Ishikawa (cell line): ENCODE measurements at regions not wholly inside any gene's neighbourhood (a gene's known extent, or its start where the extent isn't known, plus 50 kb on each side); places are given as distances from the start of the nearest gene placed in this dataset.

Experiments
- CEBPB ChIP-seq: IDR thresholded peaks from 2 replicates; pipeline ENCODE4 v1.6.1; 2012
- CREB1 ChIP-seq: IDR thresholded peaks from 2 replicates; pipeline ENCODE4 v1.6.1; 2012; ENCODE audit warnings: low read depth
- EGR1 ChIP-seq: IDR thresholded peaks from 2 replicates; pipeline ENCODE4 v1.6.1; 2012
- EP300 ChIP-seq: IDR thresholded peaks from 2 replicates; pipeline ENCODE4 v1.6.1; 2012; ENCODE audit warnings: borderline replicate concordance
- FOXM1 ChIP-seq: IDR thresholded peaks from 2 replicates; pipeline ENCODE4 v1.6.1; 2012; ENCODE audit warnings: low read depth, borderline replicate concordance
- NFIC ChIP-seq: IDR thresholded peaks from 2 replicates; pipeline ENCODE4 v1.6.1; 2012
- RAD21 ChIP-seq: IDR thresholded peaks from 2 replicates; pipeline ENCODE4 v1.6.1; 2012; ENCODE audit warnings: low read depth
- TAF1 ChIP-seq: IDR thresholded peaks from 2 replicates; pipeline ENCODE4 v1.6.1; 2012; ENCODE audit warnings: low read depth, mild to moderate bottlenecking
- TCF12 ChIP-seq: IDR thresholded peaks from 2 replicates; pipeline ENCODE4 v1.6.1; 2012; ENCODE audit warnings: low read depth
- TEAD4 ChIP-seq: IDR thresholded peaks from 2 replicates; pipeline ENCODE4 v1.6.1; 2012
- YY1 ChIP-seq: IDR thresholded peaks from 2 replicates; pipeline ENCODE4 v1.6.1; 2012; ENCODE audit warnings: low read depth
- ZBTB7A ChIP-seq: IDR thresholded peaks from 2 replicates; pipeline ENCODE4 v1.6.1; 2012; ENCODE audit warnings: low read depth
- TF ChIP-seq, protein P1 (sequence below): IDR thresholded peaks from 2 replicates; pipeline ENCODE4 v1.6.1; 2012
- TF ChIP-seq, protein P2 (sequence below): IDR thresholded peaks from 2 replicates; pipeline ENCODE4 v1.6.1; 2012
- TF ChIP-seq, protein P3 (sequence below): IDR thresholded peaks from 2 replicates; pipeline ENCODE4 v1.6.1; 2012; ENCODE audit warnings: low read depth, mild to moderate bottlenecking

DNA sequence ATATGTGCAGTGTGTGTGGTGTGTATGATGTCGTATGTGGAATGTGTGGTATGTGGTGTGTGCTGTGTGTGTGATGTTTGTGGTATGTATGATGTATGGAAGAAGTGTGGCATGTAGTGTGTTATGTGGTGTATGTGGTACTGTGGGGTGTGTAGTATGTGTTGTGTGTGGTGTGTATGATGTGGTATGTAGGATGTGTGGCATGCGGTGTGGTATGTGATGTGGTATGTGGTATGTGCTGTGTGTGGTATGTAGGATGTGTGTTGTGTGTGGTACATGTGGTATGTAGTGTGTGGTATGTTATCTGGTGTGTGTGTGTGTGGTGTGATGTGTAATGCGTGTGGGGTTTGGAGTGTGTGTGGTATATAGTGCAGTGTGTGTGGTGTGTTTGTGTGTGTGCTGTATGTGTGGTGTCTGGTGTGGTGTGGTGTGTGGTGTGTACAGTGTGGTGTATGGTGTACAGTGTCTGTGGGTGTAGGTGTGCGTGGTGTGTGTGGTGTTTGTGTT, 129.6 kb downstream of the ATP6V0E2 start:
- TF ChIP-seq NFIC = no peak
- no peak for TF ChIP-seq YY1
- no peak for TF ChIP-seq CREB1
- TF ChIP-seq TAF1 = no peak
- no peak for TF ChIP-seq EGR1
- TF ChIP-seq, protein P1, sequence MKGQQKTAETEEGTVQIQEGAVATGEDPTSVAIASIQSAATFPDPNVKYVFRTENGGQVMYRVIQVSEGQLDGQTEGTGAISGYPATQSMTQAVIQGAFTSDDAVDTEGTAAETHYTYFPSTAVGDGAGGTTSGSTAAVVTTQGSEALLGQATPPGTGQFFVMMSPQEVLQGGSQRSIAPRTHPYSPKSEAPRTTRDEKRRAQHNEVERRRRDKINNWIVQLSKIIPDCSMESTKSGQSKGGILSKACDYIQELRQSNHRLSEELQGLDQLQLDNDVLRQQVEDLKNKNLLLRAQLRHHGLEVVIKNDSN = no peak
- no peak for TF ChIP-seq TEAD4
- TF ChIP-seq ZBTB7A = no peak
- TF ChIP-seq RAD21 = no peak
- TF ChIP-seq, protein P2, sequence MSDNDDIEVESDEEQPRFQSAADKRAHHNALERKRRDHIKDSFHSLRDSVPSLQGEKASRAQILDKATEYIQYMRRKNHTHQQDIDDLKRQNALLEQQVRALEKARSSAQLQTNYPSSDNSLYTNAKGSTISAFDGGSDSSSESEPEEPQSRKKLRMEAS = no peak
- no peak for TF ChIP-seq EP300
- TF ChIP-seq FOXM1 = no peak
- no peak for TF ChIP-seq CEBPB
- TF ChIP-seq TCF12 = no peak
- TF ChIP-seq, protein P3, sequence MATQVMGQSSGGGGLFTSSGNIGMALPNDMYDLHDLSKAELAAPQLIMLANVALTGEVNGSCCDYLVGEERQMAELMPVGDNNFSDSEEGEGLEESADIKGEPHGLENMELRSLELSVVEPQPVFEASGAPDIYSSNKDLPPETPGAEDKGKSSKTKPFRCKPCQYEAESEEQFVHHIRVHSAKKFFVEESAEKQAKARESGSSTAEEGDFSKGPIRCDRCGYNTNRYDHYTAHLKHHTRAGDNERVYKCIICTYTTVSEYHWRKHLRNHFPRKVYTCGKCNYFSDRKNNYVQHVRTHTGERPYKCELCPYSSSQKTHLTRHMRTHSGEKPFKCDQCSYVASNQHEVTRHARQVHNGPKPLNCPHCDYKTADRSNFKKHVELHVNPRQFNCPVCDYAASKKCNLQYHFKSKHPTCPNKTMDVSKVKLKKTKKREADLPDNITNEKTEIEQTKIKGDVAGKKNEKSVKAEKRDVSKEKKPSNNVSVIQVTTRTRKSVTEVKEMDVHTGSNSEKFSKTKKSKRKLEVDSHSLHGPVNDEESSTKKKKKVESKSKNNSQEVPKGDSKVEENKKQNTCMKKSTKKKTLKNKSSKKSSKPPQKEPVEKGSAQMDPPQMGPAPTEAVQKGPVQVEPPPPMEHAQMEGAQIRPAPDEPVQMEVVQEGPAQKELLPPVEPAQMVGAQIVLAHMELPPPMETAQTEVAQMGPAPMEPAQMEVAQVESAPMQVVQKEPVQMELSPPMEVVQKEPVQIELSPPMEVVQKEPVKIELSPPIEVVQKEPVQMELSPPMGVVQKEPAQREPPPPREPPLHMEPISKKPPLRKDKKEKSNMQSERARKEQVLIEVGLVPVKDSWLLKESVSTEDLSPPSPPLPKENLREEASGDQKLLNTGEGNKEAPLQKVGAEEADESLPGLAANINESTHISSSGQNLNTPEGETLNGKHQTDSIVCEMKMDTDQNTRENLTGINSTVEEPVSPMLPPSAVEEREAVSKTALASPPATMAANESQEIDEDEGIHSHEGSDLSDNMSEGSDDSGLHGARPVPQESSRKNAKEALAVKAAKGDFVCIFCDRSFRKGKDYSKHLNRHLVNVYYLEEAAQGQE = no peak

DNA sequence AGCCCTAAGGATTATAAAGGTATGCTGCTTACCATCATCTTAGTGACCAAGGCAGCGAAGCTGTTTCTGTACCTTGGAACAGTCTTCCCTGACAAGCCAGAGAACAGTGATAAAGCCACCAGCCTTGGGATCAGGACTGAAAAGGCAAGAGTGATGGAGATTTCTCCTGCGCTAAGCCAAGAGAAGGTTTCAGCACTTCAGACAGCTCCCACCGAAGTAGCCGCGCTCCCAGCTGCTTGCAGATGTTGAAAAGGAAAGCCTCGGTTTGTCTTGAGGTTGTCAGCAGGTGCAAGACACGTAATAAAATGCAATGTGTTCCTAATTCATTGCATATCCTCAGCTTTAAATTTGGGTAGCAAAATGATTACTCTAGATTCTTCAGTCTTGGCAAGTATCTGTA, 171.0 kb downstream of the ATP6V0E2 start:
- TF ChIP-seq, protein P3 = peak; percentile 80

DNA sequence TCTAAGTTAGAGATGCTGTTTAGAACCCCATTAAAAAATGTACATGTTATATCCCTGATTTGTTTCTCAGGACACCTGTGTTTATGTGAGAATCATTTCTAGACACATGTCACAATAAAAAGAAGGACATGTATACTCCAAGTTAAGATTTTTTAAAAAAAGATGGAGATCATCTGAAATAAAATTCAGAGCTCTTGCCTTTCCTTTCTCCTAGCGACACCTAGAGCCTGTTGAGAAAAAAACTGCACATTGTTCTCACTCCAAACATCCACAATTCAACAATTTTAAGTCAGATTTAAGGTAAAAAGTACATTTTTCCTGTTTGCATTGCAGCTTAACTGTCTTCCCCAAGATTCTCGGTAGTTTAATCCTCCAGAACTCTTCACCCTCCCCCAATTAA, 171.8 kb downstream of the ATP6V0E2 start:
- TF ChIP-seq RAD21 = peak; percentile 29; the same call in 1 of the 2 replicates

DNA sequence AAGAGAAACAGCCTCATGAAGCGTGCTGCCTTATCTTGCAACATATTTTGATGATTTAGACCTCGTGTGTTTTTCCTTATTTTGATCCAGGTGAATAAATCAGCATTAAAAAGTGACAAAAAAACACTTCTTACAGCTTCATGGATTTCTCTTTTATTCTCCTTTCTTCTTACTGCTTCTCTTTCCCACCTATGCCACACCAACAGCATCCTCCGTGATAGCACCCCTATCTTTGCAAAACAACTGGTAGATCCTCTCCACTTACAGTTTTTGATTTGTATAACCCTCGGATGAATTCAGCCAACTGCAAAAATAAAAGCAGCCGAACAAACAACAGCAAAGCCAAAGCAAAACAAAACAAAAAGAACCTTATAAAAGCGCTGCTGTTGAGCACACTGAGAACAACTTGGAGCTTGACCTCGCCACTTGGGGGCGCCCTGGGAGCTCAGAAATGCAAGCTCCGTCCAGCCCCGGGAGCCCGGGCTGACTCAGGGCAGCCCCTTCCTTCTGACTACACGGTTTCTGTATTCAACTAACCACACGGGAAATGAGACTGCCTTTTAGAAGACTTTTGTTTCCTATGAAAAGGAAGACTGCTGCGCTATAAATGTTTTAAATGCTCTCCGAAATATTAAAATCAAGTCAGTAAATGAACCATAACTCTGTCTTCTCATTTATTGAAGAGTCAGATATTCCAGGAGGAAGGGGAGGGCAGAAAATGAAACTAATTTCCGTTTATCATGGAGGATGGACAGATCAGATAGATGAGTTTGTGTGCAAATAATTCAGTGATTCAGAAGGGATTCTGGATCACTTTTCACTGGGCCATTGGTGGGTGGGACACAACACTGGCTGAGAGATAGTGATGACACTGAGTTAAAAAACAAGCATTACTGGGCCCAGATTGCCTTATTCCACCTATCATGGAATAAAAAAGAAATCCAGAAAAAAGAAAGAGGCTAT, 186.8 kb downstream of the ATP6V0E2 start:
- peak; percentile 47 for TF ChIP-seq RAD21
